DND-41 (cell line): ENCODE measurements at regions not wholly inside any gene's neighbourhood (a gene's known extent, or its start where the extent isn't known, plus 50 kb on each side); places are given as distances from the start of the nearest gene placed in this dataset.

Experiments used
- ATAC-seq: fragments of 200-7000 bp; cut with Tn5 transposase; 3 replicates; pipeline ENCODE4 v1.9.1; 2021; ENCODE audit warnings: low read depth; ENCODE audit not compliant: insufficient read depth
- DNase-seq: peaks from one replicate; pipeline ENCODE4 v3.0.0-alpha.2; 2020
- H2AFZ ChIP-seq: 2 replicates; pipeline ENCODE4 v1.6.0; 2012; ENCODE audit warnings: low read depth, low read length
- H3K27ac ChIP-seq: 2 replicates; pipeline ENCODE4 v1.5.1; 2012; ENCODE audit warnings: low read length, inconsistent platforms
- H3K27me3 ChIP-seq: fragments of 200-600 bp; sonication (generic); 2 replicates; pipeline ENCODE4 v1.6.0; 2012; ENCODE audit warnings: low read length, mild to moderate bottlenecking, inconsistent platforms; ENCODE audit not compliant: insufficient read depth, poor library complexity
- H3K36me3 ChIP-seq: 2 replicates; pipeline ENCODE4 v1.5.1; 2012; ENCODE audit warnings: low read length, inconsistent platforms; ENCODE audit not compliant: insufficient read depth
- H3K4me1 ChIP-seq: 2 replicates; pipeline ENCODE4 v1.5.1; 2012; ENCODE audit warnings: mild to moderate bottlenecking, low read length; ENCODE audit not compliant: insufficient read depth
- H3K4me2 ChIP-seq: 2 replicates; pipeline ENCODE4 v1.6.0; 2012; ENCODE audit warnings: mild to moderate bottlenecking, moderate library complexity, low read length, inconsistent platforms; ENCODE audit not compliant: insufficient read depth
- H3K4me3 ChIP-seq, 2 experiments: fragments of 200-600 bp in 1 of 2; shearing (Covaris generic) in 1 of 2; 2 replicates each; pipeline ENCODE4 v1.5.1; 2012 to 2016; ENCODE audit warnings: inconsistent platforms in 2 of 2, low read length in 2 of 2, mild to moderate bottlenecking in 2 of 2, low read depth in 1 of 2, moderate library complexity in 1 of 2
- H3K79me2 ChIP-seq: 2 replicates; pipeline ENCODE4 v1.6.0; 2012; ENCODE audit warnings: low read length, inconsistent platforms; ENCODE audit not compliant: insufficient read depth
- H3K9ac ChIP-seq: 2 replicates; pipeline ENCODE4 v1.6.0; 2012; ENCODE audit warnings: low read depth, mild to moderate bottlenecking, inconsistent platforms, low read length, moderate library complexity
- H3K9me3 ChIP-seq: 2 replicates; pipeline ENCODE4 v1.5.1; 2012; ENCODE audit warnings: low read length, moderate library complexity, mild to moderate bottlenecking, inconsistent platforms; ENCODE audit not compliant: insufficient read depth, severe bottlenecking
- H4K20me1 ChIP-seq: 2 replicates; pipeline ENCODE4 v1.6.0; 2012; ENCODE audit warnings: low read length; ENCODE audit not compliant: insufficient read depth
- CTCF ChIP-seq: IDR thresholded peaks from 2 replicates; pipeline ENCODE4 v1.5.1; 2012; ENCODE audit warnings: borderline replicate concordance, low read length, moderate library complexity, mild to moderate bottlenecking; ENCODE audit not compliant: poor library complexity, severe bottlenecking; ENCODE audit errors: extremely low read depth
- EZH2 ChIP-seq: IDR thresholded peaks from 3 replicates; pipeline ENCODE4 v1.6.1; 2012; ENCODE audit warnings: borderline replicate concordance, low read depth, mild to moderate bottlenecking, moderate library complexity, low read length, inconsistent platforms; ENCODE audit not compliant: severe bottlenecking

GRCh38 chr4:170414360-170414759 is 324.6 kb upstream of the AADAT start:
- ATAC-seq, result no peak
- H3K27ac ChIP-seq, result no peak overlapping the region
- no peak overlapping the region for H3K4me3 ChIP-seq
- no peak for TF ChIP-seq CTCF
- TF ChIP-seq EZH2, result no peak
- no peak overlapping the region for H3K9ac ChIP-seq
- no peaks in the 10 kb centered on the region for H3K36me3 ChIP-seq
- H3K4me1 ChIP-seq, result no peaks in the 10 kb centered on the region
- no peak for DNase-seq
- H3K79me2 ChIP-seq, result no peaks in the 10 kb centered on the region
- H3K4me2 ChIP-seq, result no peak overlapping the region
- H3K9me3 ChIP-seq, result no peaks in the 10 kb centered on the region
- no peak overlapping the region for H2AFZ ChIP-seq
- H4K20me1 ChIP-seq, result no peaks in the 10 kb centered on the region
- H3K27me3 ChIP-seq, result no peaks in the 10 kb centered on the region

GRCh38 chr4:170413951-170414350 is 324.2 kb upstream of the AADAT start:
- TF ChIP-seq CTCF (no peak), EZH2 (no peak)
- DNase-seq (no peak), ATAC-seq (no peak)
- Histone ChIP-seq H3K9ac (no peak overlapping the region), H3K27me3 (no peaks in the 10 kb centered on the region), H3K79me2 (no peaks in the 10 kb centered on the region), H2AFZ (no peak overlapping the region), H3K4me1 (no peaks in the 10 kb centered on the region), H3K36me3 (no peaks in the 10 kb centered on the region), H4K20me1 (no peaks in the 10 kb centered on the region), H3K4me2 (no peak overlapping the region), H3K9me3 (no peaks in the 10 kb centered on the region), H3K27ac (no peak overlapping the region), H3K4me3 (no peak overlapping the region)

- no peak overlapping the region for H3K9ac ChIP-seq
- TF ChIP-seq EZH2, result no peak
- TF ChIP-seq CTCF, result no peak
Observed at GRCh38 chr4:170400361-170400760, 310.6 kb upstream of the AADAT start.

More at GRCh38 chr4:170400361-170400760, 310.6 kb upstream of the AADAT start:
- Histone ChIP-seq H3K36me3 (no peaks in the 10 kb centered on the region), H3K27me3 (no peaks in the 10 kb centered on the region), H3K4me2 (no peak overlapping the region), H3K9me3 (no peaks in the 10 kb centered on the region), H2AFZ (no peak overlapping the region), H3K4me3 (no peak overlapping the region), H3K4me1 (no peaks in the 10 kb centered on the region), H3K79me2 (no peaks in the 10 kb centered on the region), H3K27ac (no peak overlapping the region), H4K20me1 (no peaks in the 10 kb centered on the region)
- ATAC-seq (no peak), DNase-seq (no peak)
